ENCODE measurements at regions not wholly inside any gene's neighbourhood (a gene's known extent, or its start where the extent isn't known, plus 50 kb on each side); places are given as distances from the start of the nearest gene placed in this dataset.
A peak's percentile ranks its signal among the peaks of the same experiment; 100 is the strongest.

DNA sequence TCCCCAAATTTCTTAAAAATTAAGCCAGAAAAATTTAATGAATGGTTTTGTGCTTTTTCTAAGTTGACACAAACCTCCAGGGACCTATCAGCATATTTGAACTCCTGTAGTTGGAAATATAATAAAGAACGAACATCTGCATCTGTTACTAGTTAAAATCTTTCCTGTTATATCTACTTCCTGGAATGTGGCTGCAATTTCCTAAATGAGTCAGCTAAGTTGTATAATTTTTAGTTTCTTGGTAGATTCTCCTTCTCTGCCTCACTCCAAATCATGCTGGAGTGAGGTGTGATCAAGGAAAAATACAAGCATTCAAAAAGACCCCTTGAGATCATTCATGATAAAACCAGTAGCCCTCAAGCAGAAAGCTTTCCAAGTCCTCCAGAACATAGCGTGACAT, 106.2 kb upstream of the MCTP2 start:
- Histone ChIP-seq H3K4me1 (ENCODE audit: control insufficient read depth in 1 of 2, low read depth in 2 of 2) (peaks cover 0 to 5% of the 10 kb centered on the region in 2 donors), H3K27me3 (replicated peaks; ENCODE audit: insufficient read depth) (no peaks in the 10 kb centered on the region), H3K4me3 (no peak overlapping the region), H3K36me3 (no peaks in the 10 kb centered on the region), H3K9me3 (no peaks in the 10 kb centered on the region), H3K27ac (no peak overlapping the region)
- ATAC-seq (ENCODE audit: insufficient number of reproducible peaks, low FRiP score, low read depth) (no peak), DNase-seq (ENCODE audit: low spot score) (no peak)
- TF ChIP-seq, protein P1, sequence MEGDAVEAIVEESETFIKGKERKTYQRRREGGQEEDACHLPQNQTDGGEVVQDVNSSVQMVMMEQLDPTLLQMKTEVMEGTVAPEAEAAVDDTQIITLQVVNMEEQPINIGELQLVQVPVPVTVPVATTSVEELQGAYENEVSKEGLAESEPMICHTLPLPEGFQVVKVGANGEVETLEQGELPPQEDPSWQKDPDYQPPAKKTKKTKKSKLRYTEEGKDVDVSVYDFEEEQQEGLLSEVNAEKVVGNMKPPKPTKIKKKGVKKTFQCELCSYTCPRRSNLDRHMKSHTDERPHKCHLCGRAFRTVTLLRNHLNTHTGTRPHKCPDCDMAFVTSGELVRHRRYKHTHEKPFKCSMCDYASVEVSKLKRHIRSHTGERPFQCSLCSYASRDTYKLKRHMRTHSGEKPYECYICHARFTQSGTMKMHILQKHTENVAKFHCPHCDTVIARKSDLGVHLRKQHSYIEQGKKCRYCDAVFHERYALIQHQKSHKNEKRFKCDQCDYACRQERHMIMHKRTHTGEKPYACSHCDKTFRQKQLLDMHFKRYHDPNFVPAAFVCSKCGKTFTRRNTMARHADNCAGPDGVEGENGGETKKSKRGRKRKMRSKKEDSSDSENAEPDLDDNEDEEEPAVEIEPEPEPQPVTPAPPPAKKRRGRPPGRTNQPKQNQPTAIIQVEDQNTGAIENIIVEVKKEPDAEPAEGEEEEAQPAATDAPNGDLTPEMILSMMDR (IDR thresholded peaks at IDR 0.05), result no peak

DNA sequence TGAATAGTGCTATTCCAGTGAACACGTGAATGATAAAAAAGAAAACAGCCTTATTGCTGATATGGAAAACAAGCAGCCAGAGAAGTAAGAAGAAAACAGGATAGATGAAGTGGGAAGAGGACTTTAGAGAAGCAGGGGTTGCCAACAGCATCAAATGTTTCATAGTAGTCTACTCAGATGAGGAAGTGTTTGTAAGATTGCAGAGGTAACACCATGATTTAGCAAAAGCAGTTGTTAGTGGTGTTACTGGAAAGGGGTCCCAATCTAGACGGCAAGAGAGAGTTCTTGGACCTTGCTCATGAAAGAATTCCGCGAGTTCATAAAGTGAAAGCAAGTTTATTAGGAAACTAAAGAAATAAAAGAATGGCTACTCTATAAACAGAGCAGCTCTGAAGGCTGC, 108.8 kb upstream of the MCTP2 start:
- ATAC-seq (ENCODE audit: insufficient number of reproducible peaks, low FRiP score, low read depth), result no peak

DNA sequence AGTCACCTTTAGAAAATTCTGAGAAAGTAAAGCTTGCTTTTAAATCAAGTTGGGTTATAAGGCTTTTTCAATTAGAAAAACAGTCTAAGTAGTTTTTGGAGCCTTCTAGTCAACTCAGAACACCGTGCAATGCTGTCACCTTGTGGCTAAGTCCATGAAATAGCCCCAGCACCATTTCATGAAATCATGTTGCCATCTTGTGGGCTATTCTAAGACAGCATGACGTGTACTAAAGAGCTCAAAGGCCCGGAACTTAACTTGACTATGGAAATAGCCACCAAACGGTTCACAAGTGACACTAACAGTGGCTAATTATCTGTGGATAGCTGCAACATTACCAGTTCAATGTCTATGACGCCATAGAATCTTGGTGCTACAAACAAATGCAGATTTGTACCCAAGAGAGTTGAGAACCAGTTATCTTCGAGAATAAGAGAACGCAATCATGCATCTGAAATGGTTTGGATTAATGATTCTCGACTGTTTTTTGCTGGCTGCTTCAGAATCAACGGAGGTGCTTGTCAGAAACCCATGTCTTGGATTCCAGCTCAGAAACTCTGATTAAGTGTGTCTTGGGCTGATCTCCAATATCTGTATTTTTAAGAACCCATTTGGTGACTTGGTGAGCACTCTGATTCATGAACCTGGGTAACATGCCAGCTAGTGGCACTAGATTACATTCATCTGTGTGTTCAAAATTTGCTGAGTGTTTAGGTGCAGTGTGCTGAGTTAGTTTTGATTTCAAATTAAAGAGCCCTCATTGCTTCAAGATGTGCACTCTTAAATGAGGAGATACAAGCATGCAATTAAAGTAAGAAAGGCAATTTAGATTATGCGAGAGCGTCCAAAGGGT, 111.2 kb upstream of the MCTP2 start:
- ATAC-seq (ENCODE audit: insufficient number of reproducible peaks, low FRiP score, low read depth) (peak; percentile 88), DNase-seq (ENCODE audit: low spot score) (peak; percentile 7)
- H3K36me3 ChIP-seq, result no peaks in the 10 kb centered on the region
- no peaks in the 10 kb centered on the region for H3K9me3 ChIP-seq
- TF ChIP-seq, protein P1 (IDR thresholded peaks at IDR 0.05), result peak; percentile 74
- H3K27ac ChIP-seq, result peak overlapping the region; percentile 36 to 53
- H3K4me3 ChIP-seq, result peak overlapping the region; percentile 17
- peaks cover 6 to 17% of the 10 kb centered on the region in 2 donors for H3K4me1 ChIP-seq (ENCODE audit: control insufficient read depth in 1 of 2, low read depth in 2 of 2)
- H3K27me3 ChIP-seq (replicated peaks; ENCODE audit: insufficient read depth), result no peaks in the 10 kb centered on the region

More for the DNA sequence above, 108.8 kb upstream of the MCTP2 start:
- Histone ChIP-seq H3K4me3 (no peak overlapping the region), H3K27ac (no peak overlapping the region), H3K9me3 (no peaks in the 10 kb centered on the region), H3K36me3 (no peaks in the 10 kb centered on the region), H3K4me1 (ENCODE audit: control insufficient read depth in 1 of 2, low read depth in 2 of 2) (peaks cover 6 to 17% of the 10 kb centered on the region in 2 donors), H3K27me3 (replicated peaks; ENCODE audit: insufficient read depth) (no peaks in the 10 kb centered on the region)
- DNase-seq (ENCODE audit: low spot score), result no peak
- TF ChIP-seq, protein P1 (IDR thresholded peaks at IDR 0.05), result no peak

DNA sequence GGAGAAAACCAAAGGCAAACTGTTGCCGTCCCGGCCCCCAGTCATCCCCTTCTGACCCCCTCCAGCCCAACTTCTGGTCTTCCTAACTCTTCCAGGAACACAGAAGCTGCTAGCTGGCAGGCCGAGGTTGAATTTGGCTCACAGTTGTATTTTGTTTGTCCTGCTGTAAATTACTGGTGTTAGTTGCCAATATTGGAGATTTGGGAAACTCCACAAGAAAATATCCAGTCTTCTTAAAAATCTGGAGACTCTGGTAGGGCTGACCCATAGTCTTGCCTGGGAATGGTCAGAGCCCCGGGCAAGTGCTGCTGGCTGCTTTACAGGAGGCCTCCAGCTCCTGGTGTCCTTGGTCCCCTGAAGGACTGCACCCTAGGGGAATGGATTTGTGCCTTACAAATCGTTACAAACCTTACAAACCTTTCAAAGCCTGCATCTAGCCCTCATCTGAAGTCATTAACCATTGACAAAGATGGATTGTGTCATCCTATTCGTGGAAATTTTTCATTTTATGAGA, 112.0 kb upstream of the MCTP2 start:
- Histone ChIP-seq H3K27me3 (replicated peaks; ENCODE audit: insufficient read depth) (no peaks in the 10 kb centered on the region), H3K4me3 (no peak overlapping the region), H3K27ac (no peak overlapping the region), H3K9me3 (no peaks in the 10 kb centered on the region), H3K4me1 (ENCODE audit: control insufficient read depth in 1 of 2, low read depth in 2 of 2) (peaks cover 6 to 17% of the 10 kb centered on the region in 2 donors), H3K36me3 (no peaks in the 10 kb centered on the region)
- DNase-seq (ENCODE audit: low spot score) (no peak), ATAC-seq (ENCODE audit: insufficient number of reproducible peaks, low FRiP score, low read depth) (no peak)
- TF ChIP-seq, protein P1 (IDR thresholded peaks at IDR 0.05), result no peak

DNA sequence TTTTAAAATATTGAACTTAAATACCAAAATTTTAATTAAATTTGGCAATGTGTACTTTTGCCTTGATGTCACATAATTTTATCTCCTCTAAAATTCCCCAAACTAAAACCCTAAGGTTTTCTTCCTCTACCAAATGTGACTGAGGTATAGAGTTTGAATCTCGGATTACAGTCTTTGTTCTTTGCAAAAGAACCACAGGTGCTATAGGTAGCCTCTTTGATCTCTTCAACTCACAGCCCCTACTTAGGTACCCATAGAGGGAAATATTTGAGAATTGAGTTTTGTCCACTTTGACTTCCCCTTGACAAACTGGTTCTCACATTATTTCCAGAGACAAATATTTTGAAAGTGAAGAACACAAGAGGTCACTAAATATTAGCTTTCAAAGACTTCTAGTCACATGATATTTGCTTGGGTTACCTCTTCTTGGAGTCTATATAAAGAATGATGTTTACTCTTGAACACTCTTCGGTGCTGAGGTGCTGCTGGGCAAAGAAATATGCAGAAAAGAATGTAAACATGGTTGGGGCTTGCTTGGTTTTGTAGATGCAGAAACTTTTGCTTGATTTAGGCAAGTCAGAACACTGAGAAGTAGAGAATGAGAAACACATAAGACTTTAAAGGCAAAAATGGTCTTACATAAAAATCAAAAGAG, 120.8 kb upstream of the MCTP2 start:
- Histone ChIP-seq H3K9me3 (no peaks in the 10 kb centered on the region), H3K4me1 (ENCODE audit: control insufficient read depth in 1 of 2, low read depth in 2 of 2) (no peaks in the 10 kb centered on the region), H3K4me3 (no peak overlapping the region), H3K27ac (no peak overlapping the region), H3K27me3 (replicated peaks; ENCODE audit: insufficient read depth) (no peaks in the 10 kb centered on the region), H3K36me3 (no peaks in the 10 kb centered on the region)
- ATAC-seq (ENCODE audit: insufficient number of reproducible peaks, low FRiP score, low read depth), result no peak
- TF ChIP-seq, protein P1 (IDR thresholded peaks at IDR 0.05), result no peak
- no peak for DNase-seq (ENCODE audit: low spot score)
